ENCODE measurements at regions not wholly inside any gene's neighbourhood (a gene's known extent, or its start where the extent isn't known, plus 50 kb on each side); places are given as distances from the start of the nearest gene placed in this dataset.

DNA sequence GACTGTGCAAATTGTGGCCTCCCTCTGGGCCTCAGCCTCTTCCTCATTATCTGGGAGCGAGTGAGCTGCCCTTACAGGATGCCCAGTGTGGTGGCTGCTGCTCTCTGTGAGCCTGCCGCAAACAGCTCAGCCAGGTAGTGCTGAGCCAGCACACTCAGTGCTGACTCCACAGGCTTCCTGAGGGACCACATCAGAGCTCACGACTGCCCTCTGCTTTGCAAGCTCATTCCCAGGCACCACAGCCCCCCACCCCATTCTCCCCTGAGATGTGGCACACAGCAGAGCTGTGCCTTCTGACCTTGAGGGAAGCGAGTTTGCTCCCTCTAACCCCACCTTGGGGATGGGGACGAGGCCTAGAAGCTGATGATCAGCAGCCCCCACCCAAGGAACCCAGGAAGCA is 230.5 kb upstream of the PPP2R2D start:
- Histone ChIP-seq H3K27ac (no peak overlapping the region), H3K4me1 (no peaks in the 10 kb centered on the region), H3K27me3 (no peaks in the 10 kb centered on the region), H3K4me3 (no peak overlapping the region), H3K9me3 (no peaks in the 10 kb centered on the region), H3K36me3 (no peaks in the 10 kb centered on the region)
- peak in 1 of 3 donors; percentile 28 for DNase-seq
- TF ChIP-seq, protein P1, sequence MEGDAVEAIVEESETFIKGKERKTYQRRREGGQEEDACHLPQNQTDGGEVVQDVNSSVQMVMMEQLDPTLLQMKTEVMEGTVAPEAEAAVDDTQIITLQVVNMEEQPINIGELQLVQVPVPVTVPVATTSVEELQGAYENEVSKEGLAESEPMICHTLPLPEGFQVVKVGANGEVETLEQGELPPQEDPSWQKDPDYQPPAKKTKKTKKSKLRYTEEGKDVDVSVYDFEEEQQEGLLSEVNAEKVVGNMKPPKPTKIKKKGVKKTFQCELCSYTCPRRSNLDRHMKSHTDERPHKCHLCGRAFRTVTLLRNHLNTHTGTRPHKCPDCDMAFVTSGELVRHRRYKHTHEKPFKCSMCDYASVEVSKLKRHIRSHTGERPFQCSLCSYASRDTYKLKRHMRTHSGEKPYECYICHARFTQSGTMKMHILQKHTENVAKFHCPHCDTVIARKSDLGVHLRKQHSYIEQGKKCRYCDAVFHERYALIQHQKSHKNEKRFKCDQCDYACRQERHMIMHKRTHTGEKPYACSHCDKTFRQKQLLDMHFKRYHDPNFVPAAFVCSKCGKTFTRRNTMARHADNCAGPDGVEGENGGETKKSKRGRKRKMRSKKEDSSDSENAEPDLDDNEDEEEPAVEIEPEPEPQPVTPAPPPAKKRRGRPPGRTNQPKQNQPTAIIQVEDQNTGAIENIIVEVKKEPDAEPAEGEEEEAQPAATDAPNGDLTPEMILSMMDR (IDR thresholded peaks at IDR 0.05): no peak
- TF ChIP-seq POLR2A (IDR thresholded peaks at IDR 0.05): no peak

DNA sequence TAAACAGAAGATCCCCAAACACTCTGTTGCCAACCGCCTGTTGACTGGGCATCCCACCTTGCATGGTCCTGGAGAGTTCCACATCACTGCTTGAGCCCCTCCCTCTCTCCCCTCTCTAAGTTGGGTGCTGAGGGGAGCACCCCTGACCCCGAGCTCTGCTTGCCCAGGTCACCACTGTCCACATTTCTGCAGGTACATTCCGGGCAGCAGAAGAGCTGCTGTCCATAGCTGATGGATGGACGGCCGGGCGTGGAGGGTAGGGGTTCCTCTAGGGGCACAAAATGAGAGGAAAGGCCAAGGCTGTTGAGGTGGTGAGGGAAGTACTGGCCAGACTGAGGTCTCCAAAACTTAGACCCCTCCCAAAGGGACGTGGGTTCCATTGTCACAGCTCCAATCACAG is 227.4 kb upstream of the PPP2R2D start:
- Histone ChIP-seq H3K4me1 (no peaks in the 10 kb centered on the region), H3K36me3 (no peaks in the 10 kb centered on the region), H3K9me3 (no peaks in the 10 kb centered on the region), H3K27ac (no peak overlapping the region), H3K27me3 (no peaks in the 10 kb centered on the region), H3K4me3 (no peak overlapping the region)
- TF ChIP-seq POLR2A (IDR thresholded peaks at IDR 0.05): no peak
- TF ChIP-seq, protein P1 (IDR thresholded peaks at IDR 0.05): no peak
- peak in 1 of 3 donors; percentile 16 for DNase-seq

DNA sequence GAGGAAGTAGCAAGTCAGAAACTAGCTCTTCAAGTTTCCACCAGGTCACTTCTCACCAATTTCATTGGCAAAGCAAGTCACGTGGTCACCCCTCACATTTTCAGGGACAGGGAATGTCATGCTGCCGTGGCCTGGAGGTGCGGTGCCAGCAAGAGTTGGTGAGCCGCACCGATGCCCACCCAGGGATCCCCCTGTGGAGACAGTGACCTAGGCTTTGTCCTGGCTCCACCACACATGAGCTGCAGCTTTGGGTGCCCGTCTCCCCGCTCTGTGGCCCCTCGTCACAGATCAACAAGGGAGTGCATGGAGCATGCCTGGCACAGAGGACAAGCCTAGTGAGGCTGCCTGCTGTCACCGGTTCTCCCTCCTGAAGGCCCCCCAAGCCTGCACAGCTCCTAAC is 226.7 kb upstream of the PPP2R2D start:
- H3K4me3 ChIP-seq: no peak overlapping the region
- no peaks in the 10 kb centered on the region for H3K9me3 ChIP-seq
- DNase-seq: no peak
- H3K27me3 ChIP-seq: no peaks in the 10 kb centered on the region
- H3K4me1 ChIP-seq: no peaks in the 10 kb centered on the region
- H3K27ac ChIP-seq: no peak overlapping the region
- no peak for TF ChIP-seq POLR2A (IDR thresholded peaks at IDR 0.05)
- TF ChIP-seq, protein P1 (IDR thresholded peaks at IDR 0.05): no peak
- H3K36me3 ChIP-seq: no peaks in the 10 kb centered on the region

DNA sequence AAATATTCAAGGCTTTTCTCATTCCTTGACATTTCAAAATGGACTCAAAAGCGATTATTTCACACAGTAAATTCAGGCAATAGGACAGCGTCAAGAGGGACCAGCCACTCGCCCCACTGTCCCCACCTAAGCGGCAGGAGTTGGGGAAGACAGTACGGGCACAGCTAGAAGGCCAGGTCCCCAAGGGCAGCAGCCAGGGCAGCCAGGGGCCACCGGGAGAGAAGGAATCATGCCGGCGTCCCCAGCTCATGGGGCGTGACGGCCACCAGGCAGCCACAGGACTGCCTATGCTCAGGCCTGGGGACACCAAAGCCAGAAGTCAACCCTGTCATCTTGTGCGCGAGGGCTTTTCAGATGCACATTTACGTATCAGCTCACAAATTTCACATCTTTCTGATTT is 225.7 kb upstream of the PPP2R2D start:
- Histone ChIP-seq H3K4me1 (no peaks in the 10 kb centered on the region), H3K27ac (no peak overlapping the region), H3K9me3 (no peaks in the 10 kb centered on the region), H3K4me3 (no peak overlapping the region), H3K27me3 (no peaks in the 10 kb centered on the region), H3K36me3 (no peaks in the 10 kb centered on the region)
- TF ChIP-seq, protein P1 (IDR thresholded peaks at IDR 0.05): no peak
- TF ChIP-seq POLR2A (IDR thresholded peaks at IDR 0.05): no peak
- peak in 1 of 3 donors; percentile 35 for DNase-seq

DNA sequence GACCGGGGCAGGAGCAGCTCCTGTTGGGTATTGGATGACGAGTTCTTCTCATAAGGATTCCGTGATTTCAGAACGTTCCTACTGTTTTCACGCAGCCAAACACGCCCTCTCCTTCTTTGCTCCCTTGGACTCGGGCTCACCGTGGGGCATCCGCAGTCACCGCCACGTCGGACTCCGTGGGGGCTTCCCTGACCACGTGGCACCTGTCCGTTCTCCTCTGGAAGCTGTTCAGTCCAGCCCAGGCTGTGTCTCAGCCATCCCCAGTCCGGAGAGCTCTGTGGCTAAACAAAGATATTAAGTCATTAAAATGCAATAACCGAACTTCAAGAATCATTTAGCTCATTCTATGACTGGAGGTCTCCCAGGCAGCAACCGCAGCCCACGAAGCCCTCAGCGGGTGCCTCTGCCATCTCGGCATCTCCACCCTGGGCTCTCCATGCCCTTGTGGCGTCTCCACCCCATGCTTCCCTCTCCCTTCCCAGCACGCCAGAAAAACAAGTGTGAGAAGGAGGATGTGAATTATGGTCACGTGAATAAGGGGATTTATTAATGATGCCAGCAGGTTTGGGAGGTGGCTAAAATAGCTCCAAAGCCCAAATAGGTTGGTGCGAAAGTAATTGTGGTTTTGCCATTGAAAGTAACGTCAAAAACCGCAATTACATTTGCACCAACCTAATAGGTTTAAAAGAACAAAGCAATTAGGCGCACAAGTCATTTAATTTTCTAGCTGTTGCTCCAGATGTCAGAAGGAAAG is 224.6 kb upstream of the PPP2R2D start:
- no peaks in the 10 kb centered on the region for H3K9me3 ChIP-seq
- no peaks in the 10 kb centered on the region for H3K36me3 ChIP-seq
- H3K4me3 ChIP-seq: no peak overlapping the region
- no peak overlapping the region for H3K27ac ChIP-seq
- no peaks in the 10 kb centered on the region for H3K27me3 ChIP-seq
- no peak for TF ChIP-seq POLR2A (IDR thresholded peaks at IDR 0.05)
- TF ChIP-seq, protein P1 (IDR thresholded peaks at IDR 0.05): no peak
- H3K4me1 ChIP-seq: no peaks in the 10 kb centered on the region
- DNase-seq: peak in 1 of 3 donors; percentile 12

Data from Peyer's patch (tissue), 4 donors.